H1 (cell line): ENCODE measurements at regions not wholly inside any gene's neighbourhood (a gene's known extent, or its start where the extent isn't known, plus 50 kb on each side); places are given as distances from the start of the nearest gene placed in this dataset.
A peak's percentile ranks its signal among the peaks of the same experiment; 100 is the strongest.

Experiments used
- CTCF ChIA-PET: fragments of 300-600 bp; sonication (Branson Sonifier 250); formaldehyde crosslinking; loops from one replicate; lab custom pipeline; 2021; ENCODE audit not compliant: partially characterized antibody; lab: Charles Lee
- POLR2A ChIA-PET: fragments of 300-600 bp; sonication (Branson Sonifier 250); formaldehyde crosslinking; loops from one replicate; lab custom pipeline; 2021; ENCODE audit warnings: inconsistent platforms; ENCODE audit not compliant: partially characterized antibody; lab: Charles Lee
- DNase-seq, 2 experiments: peaks; one replicate each; pipeline versions ENCODE4 v3.0.0 to v3.0.0-alpha.2; 2010 to 2022; ENCODE audit warnings: low spot score in 2 of 2, low read depth in 1 of 2, mixed read lengths in 1 of 2
- FAIRE-seq: peaks from 2 replicates; lab custom pipeline; 2011; peaks lifted over from hg19 to GRCh38; lab: Jason Lieb, UNC
- H2AFZ ChIP-seq: 2 replicates; pipeline ENCODE4 v1.8.1; 2012; ENCODE audit warnings: low read length, inconsistent platforms
- H2AK5ac ChIP-seq: 2 replicates; pipeline ENCODE4 v1.6.1; 2013; ENCODE audit warnings: low read depth, low read length
- H2BK120ac ChIP-seq: replicated peaks from 2 replicates; pipeline ENCODE3; 2013; ENCODE audit warnings: low read depth, low read length, inconsistent platforms
- H2BK12ac ChIP-seq: 2 replicates; pipeline ENCODE4 v1.6.1; 2013; ENCODE audit warnings: low read depth, low read length
- H2BK15ac ChIP-seq: 2 replicates; pipeline ENCODE4 v1.6.1; 2013; ENCODE audit warnings: low read length
- H2BK20ac ChIP-seq: 2 replicates; pipeline ENCODE4 v1.6.1; 2013; ENCODE audit warnings: low read length
- H2BK5ac ChIP-seq: 2 replicates; pipeline ENCODE4 v1.6.1; 2013; ENCODE audit warnings: low read depth, low read length
- H3K14ac ChIP-seq: 2 replicates; pipeline ENCODE4 v1.6.1; 2013; ENCODE audit warnings: inconsistent platforms; ENCODE audit not compliant: insufficient read length
- H3K18ac ChIP-seq: 2 replicates; pipeline ENCODE4 v1.6.1; 2013; ENCODE audit warnings: low read length; ENCODE audit errors: extremely low read depth
- H3K23ac ChIP-seq: 2 replicates; pipeline ENCODE4 v1.6.1; 2013; ENCODE audit warnings: inconsistent platforms; ENCODE audit not compliant: insufficient read length
- H3K23me2 ChIP-seq: 2 replicates; pipeline ENCODE4 v1.6.1; 2013; ENCODE audit warnings: low read depth, low read length
- H3K27ac ChIP-seq: 2 replicates; pipeline ENCODE4 v1.6.1; 2011; ENCODE audit warnings: low read depth, low read length, inconsistent platforms
- H3K27me3 ChIP-seq, 4 experiments: replicated peaks in 1 of 4; 1 replicate in 1 of 4; 2 replicates in 3 of 4; pipeline versions ENCODE4 v1.6.1 to v1.8.1; 2011 to 2013; ENCODE audit warnings: low read length in 3 of 4, mild to moderate bottlenecking in 3 of 4, inconsistent platforms in 2 of 4, mixed read lengths in 2 of 4, moderate library complexity in 1 of 4; ENCODE audit not compliant: control insufficient read depth in 3 of 4, insufficient read depth in 3 of 4; ENCODE audit errors: extremely low read depth in 1 of 4
- H3K36me3 ChIP-seq, 4 experiments: 2 replicates each; pipeline versions ENCODE4 v1.6.1 to v1.8.1; 2011 to 2013; ENCODE audit warnings: mild to moderate bottlenecking in 4 of 4, low read length in 3 of 4, moderate library complexity in 2 of 4, control low read depth in 1 of 4, inconsistent platforms in 1 of 4; ENCODE audit not compliant: insufficient read depth in 4 of 4, control insufficient read depth in 2 of 4
- H3K4ac ChIP-seq: replicated peaks from 2 replicates; pipeline ENCODE3; 2013; ENCODE audit warnings: low read length, low read depth, mixed read lengths, inconsistent platforms; ENCODE audit not compliant: insufficient read length
- H3K4me1 ChIP-seq, 4 experiments: replicated peaks in 1 of 4; 1 replicate in 1 of 4; 2 replicates in 3 of 4; pipeline versions ENCODE4 v1.6.1 to v1.8.1; 2011 to 2013; ENCODE audit warnings: low read length in 3 of 4, inconsistent platforms in 2 of 4, mixed read lengths in 1 of 4; ENCODE audit not compliant: insufficient read depth in 4 of 4, control insufficient read depth in 3 of 4
- H3K4me2 ChIP-seq, 2 experiments: 2 replicates each; pipeline versions ENCODE4 v1.6.1 to v1.8.1; 2011 to 2013; ENCODE audit warnings: low read depth in 2 of 2, low read length in 2 of 2, control low read depth in 1 of 2, inconsistent platforms in 1 of 2, mild to moderate bottlenecking in 1 of 2; ENCODE audit not compliant: insufficient read depth in 1 of 2
- H3K4me3 ChIP-seq, 4 experiments: fragments of 200-600, 300-600 bp in 1 of 4; sonication (generic), shearing (Covaris generic), sonication (Bioruptor Twin) in 1 of 4; 2 replicates each; pipeline versions ENCODE4 v1.5.1 to v1.8.1; 2011 to 2016; ENCODE audit warnings: low read length in 4 of 4, low read depth in 3 of 4, control low read depth in 2 of 4, inconsistent platforms in 2 of 4, mild to moderate bottlenecking in 2 of 4, mixed read lengths in 1 of 4, moderate library complexity in 1 of 4; ENCODE audit not compliant: insufficient read depth in 2 of 4; ENCODE audit errors: extremely low read depth in 1 of 4
- H3K56ac ChIP-seq: replicated peaks from 2 replicates; pipeline ENCODE3; 2013; ENCODE audit warnings: low read depth, mild to moderate bottlenecking, mixed read lengths, low read length, inconsistent platforms; ENCODE audit not compliant: insufficient read length
- H3K79me1 ChIP-seq: 2 replicates; pipeline ENCODE4 v1.6.1; 2013; ENCODE audit warnings: low read depth, low read length, control low read depth
- H3K79me2 ChIP-seq, 2 experiments: 2 replicates each; pipeline versions ENCODE4 v1.6.1 to v1.8.1; 2012 to 2013; ENCODE audit warnings: low read length in 2 of 2, mild to moderate bottlenecking in 2 of 2, inconsistent platforms in 1 of 2; ENCODE audit not compliant: insufficient read depth in 2 of 2, control insufficient read depth in 1 of 2
- H3K9ac ChIP-seq, 4 experiments: replicated peaks in 1 of 4; 1 replicate in 1 of 4; 2 replicates in 3 of 4; pipeline versions ENCODE4 v1.6.1 to v1.8.1; 2011 to 2013; ENCODE audit warnings: low read depth in 3 of 4, low read length in 3 of 4, control low read depth in 2 of 4, mild to moderate bottlenecking in 2 of 4, moderate library complexity in 2 of 4, inconsistent platforms in 1 of 4; ENCODE audit errors: extremely low read depth in 1 of 4
- H3K9me3 ChIP-seq, 2 experiments: 2 replicates each; pipeline versions ENCODE4 v1.6.1 to v1.8.1; 2012 to 2013; ENCODE audit warnings: mild to moderate bottlenecking in 2 of 2, moderate library complexity in 2 of 2, control low read depth in 1 of 2, inconsistent platforms in 1 of 2, low read depth in 1 of 2, low read length in 1 of 2, mixed read lengths in 1 of 2; ENCODE audit not compliant: insufficient read depth in 2 of 2
- H4K20me1 ChIP-seq, 2 experiments: replicated peaks in 1 of 2; 2 replicates each; pipeline versions ENCODE3 to v1.8.1; 2011 to 2013; ENCODE audit warnings: inconsistent platforms in 2 of 2, low read length in 2 of 2, mild to moderate bottlenecking in 1 of 2; ENCODE audit not compliant: insufficient read depth in 2 of 2, control insufficient read depth in 1 of 2
- H4K5ac ChIP-seq: 2 replicates; pipeline ENCODE4 v1.6.1; 2013; ENCODE audit warnings: low read length, low read depth, mixed read lengths, inconsistent platforms; ENCODE audit not compliant: insufficient read length
- H4K8ac ChIP-seq: 2 replicates; pipeline ENCODE4 v1.8.0; 2013; ENCODE audit warnings: mild to moderate bottlenecking, moderate library complexity, low read length, inconsistent platforms; ENCODE audit not compliant: insufficient read depth; ENCODE audit errors: extremely low read depth
- H4K91ac ChIP-seq: replicated peaks from 2 replicates; pipeline ENCODE3; 2013; ENCODE audit warnings: low read length, mixed read lengths, inconsistent platforms; ENCODE audit not compliant: insufficient read length
- CTCF ChIP-seq, 3 experiments: IDR thresholded peaks; 1 replicate in 2 of 3; 2 replicates in 1 of 3; pipeline versions ENCODE4 v1.5.1 to v1.6.1; 2011; ENCODE audit warnings: low read length in 3 of 3, mild to moderate bottlenecking in 3 of 3, inconsistent platforms in 2 of 3, low read depth in 1 of 3, moderate library complexity in 1 of 3; ENCODE audit not compliant: insufficient read depth in 1 of 3; ENCODE audit errors: control extremely low read depth in 1 of 3
- RAD21 ChIP-seq, 2 experiments: IDR thresholded peaks in 1 of 2; conservative IDR thresholded peaks in 1 of 2; 2 replicates each; pipeline ENCODE4 v1.6.1; 2011; ENCODE audit warnings: low read depth in 2 of 2, low read length in 2 of 2, improper control_type of control experiment in 1 of 2, inconsistent platforms in 1 of 2, mild to moderate bottlenecking in 1 of 2, moderate library complexity in 1 of 2
- TEAD4 ChIP-seq: IDR thresholded peaks from 2 replicates; pipeline ENCODE4 v1.6.1; 2012; ENCODE audit warnings: low read depth, low read length, inconsistent platforms, mixed read lengths
- WGBS, 2 experiments: shearing (Covaris generic) in 1 of 2; methylation state at CpG; one replicate each; pipeline versions ENCODE4 v1.1.6 to v1.1.7; 2013 to 2015; ENCODE audit warnings: low lambda C conversion rate in 2 of 2, mixed read lengths in 2 of 2, inconsistent platforms in 1 of 2, low coverage in 1 of 2, missing lambda C conversion rate in 1 of 2; ENCODE audit not compliant: insufficient replicate concordance in 2 of 2, insufficient coverage in 1 of 2, insufficient read length in 1 of 2; ENCODE audit errors: extremely low coverage in 1 of 2, missing lambda C conversion rate in 1 of 2; 5-methylcytosine and 5-hydroxymethylcytosine counted together

GRCh38 chr18:32576296-32576916, 105.7 kb upstream of the GAREM1 start:
- no peak overlapping the region for H3K9ac ChIP-seq
- no peak overlapping the region for H4K91ac ChIP-seq
- H3K9me3 ChIP-seq, result peaks cover 9 to 13% of the 10 kb centered on the region in 2 experiments
- WGBS, 2 experiments, result 63% methylated on average over 7 of the region's 7 CpGs; no CpG with 5 or more reads in 1 of the 2 experiments
- peaks cover 0 to 3% (median 0%) of the 10 kb centered on the region in 4 experiments; a peak in 1 of 8 replicates for H3K36me3 ChIP-seq
- no peak overlapping the region for H4K5ac ChIP-seq
- H3K27ac ChIP-seq, result no peak overlapping the region
- FAIRE-seq, result no peak
- no peak overlapping the region; the same call in 1 of the 2 replicates for H2AFZ ChIP-seq
- H3K27me3 ChIP-seq, result no peaks in the 10 kb centered on the region
- no peak overlapping the region for H2BK12ac ChIP-seq
- no peaks in the 10 kb centered on the region for H3K79me2 ChIP-seq
- no peak overlapping the region for H3K23ac ChIP-seq
- no peak overlapping the region for H3K56ac ChIP-seq
- H4K8ac ChIP-seq, result no peak overlapping the region
- no peak overlapping the region for H2BK15ac ChIP-seq
- H3K4me3 ChIP-seq, result no peak overlapping the region
- no peaks in the 10 kb centered on the region for H3K23me2 ChIP-seq
- no peak for TF ChIP-seq TEAD4
- TF ChIP-seq CTCF (IDR thresholded peaks at IDR 0.05; ENCODE audit: control extremely low read depth in 1 of 3, insufficient read depth in 1 of 3, low read depth in 1 of 3, low read length in 3 of 3), result peak; percentile 34 to 57 (median 52)
- peak; percentile 48 to 67; a peak in 3 of 4 replicates for TF ChIP-seq RAD21 (IDR thresholded peaks at IDR 0.05 in 1 of 2, conservative IDR thresholded peaks at IDR 0.05 in 1 of 2; ENCODE audit: low read depth in 2 of 2, low read length in 2 of 2)
- H3K79me1 ChIP-seq, result no peaks in the 10 kb centered on the region
- DNase-seq, result no peak
- ChIA-PET CTCF (interaction anchor here (0.6 to 4.0 kb wide), 15 partner anchors 10 to 499 kb away, joined by 3 to 15 read pairs (median 4); no protein-coding TSS in a partner anchor), POLR2A (no interaction called here)
- H3K14ac ChIP-seq, result no peak overlapping the region
- no peak overlapping the region for H2BK120ac ChIP-seq
- no peaks in the 10 kb centered on the region for H4K20me1 ChIP-seq
- H2BK5ac ChIP-seq, result no peak overlapping the region
- no peak overlapping the region for H2AK5ac ChIP-seq
- no peak overlapping the region for H3K18ac ChIP-seq
- H3K4me2 ChIP-seq, result no peak overlapping the region
- no peak overlapping the region for H3K4ac ChIP-seq
- H2BK20ac ChIP-seq, result no peak overlapping the region
- peaks cover 0 to 4% (median 0%) of the 10 kb centered on the region in 4 experiments; a peak in 1 of 7 replicates for H3K4me1 ChIP-seq
